OCI-LY3 (cell line): ENCODE measurements at regions not wholly inside any gene's neighbourhood (a gene's known extent, or its start where the extent isn't known, plus 50 kb on each side); places are given as distances from the start of the nearest gene placed in this dataset.

ENCODE experiments used
- H2AFZ ChIP-seq: fragments of 200-600, 300-600 bp; shearing (Covaris generic); 2 replicates; pipeline ENCODE4 v1.6.0; 2014; ENCODE audit warnings: antibody characterized with exemption, low read depth, low read length
- H3K27ac ChIP-seq: fragments of 200-600, 300-600 bp; sonication (generic); 2 replicates; pipeline ENCODE4 v1.5.1; 2014; ENCODE audit warnings: mild to moderate bottlenecking, low read length, moderate library complexity, mixed read lengths
- H3K27me3 ChIP-seq: fragments of 200-600, 300-600 bp; sonication (generic); 2 replicates; pipeline ENCODE4 v1.6.1; 2014; ENCODE audit warnings: low read depth, low read length, mixed read lengths
- H3K36me3 ChIP-seq: fragments of 200-600, 300-600 bp; sonication (generic); replicated peaks from 2 replicates; pipeline ENCODE3; 2014; ENCODE audit warnings: low read depth, low read length, mixed read lengths
- H3K4me1 ChIP-seq: fragments of 300-600, 200-600 bp; sonication (generic); 2 replicates; pipeline ENCODE4 v1.6.1; 2014; ENCODE audit warnings: low read length, mixed read lengths
- H3K4me2 ChIP-seq: fragments of 200-600, 300-600 bp; sonication (generic); 2 replicates; pipeline ENCODE4 v1.6.1; 2014; ENCODE audit warnings: low read length, mixed read lengths
- H3K4me3 ChIP-seq: fragments of 300-600, 200-600 bp; sonication (generic); 2 replicates; pipeline ENCODE4 v1.5.1; 2014; ENCODE audit warnings: antibody characterized with exemption, mild to moderate bottlenecking, low read length, moderate library complexity
- H3K79me2 ChIP-seq: fragments of 300-600, 200-600 bp; shearing (Covaris generic); 2 replicates; pipeline ENCODE4 v1.6.1; 2014; ENCODE audit warnings: mild to moderate bottlenecking, low read length, mixed read lengths
- H3K9ac ChIP-seq: fragments of 300-600, 200-600 bp; shearing (Covaris generic); 2 replicates; pipeline ENCODE4 v1.6.0; 2014; ENCODE audit warnings: mild to moderate bottlenecking, low read length, moderate library complexity
- H3K9me3 ChIP-seq: fragments of 200-600, 300-600 bp; shearing (Covaris generic); 2 replicates; pipeline ENCODE4 v1.6.1; 2014; ENCODE audit warnings: low read length, mixed read lengths; ENCODE audit not compliant: insufficient read depth
- H4K20me1 ChIP-seq: fragments of 200-600, 300-600 bp; sonication (generic); 2 replicates; pipeline ENCODE4 v1.6.1; 2016; ENCODE audit warnings: low read length, mixed read lengths; ENCODE audit not compliant: insufficient read depth
- CTCF ChIP-seq: fragments of 200-600, 300-600 bp; sonication (generic); IDR thresholded peaks from 2 replicates; pipeline ENCODE4 v1.5.1; 2014; ENCODE audit warnings: antibody characterized with exemption, low read length, low read depth
- EZH2phosphoT487 ChIP-seq: fragments of 200-600 bp; shearing (Covaris generic); IDR thresholded peaks from 2 replicates; pipeline ENCODE4 v1.6.1; 2018; ENCODE audit warnings: antibody characterized with exemption, mixed run types, low read depth

DNA sequence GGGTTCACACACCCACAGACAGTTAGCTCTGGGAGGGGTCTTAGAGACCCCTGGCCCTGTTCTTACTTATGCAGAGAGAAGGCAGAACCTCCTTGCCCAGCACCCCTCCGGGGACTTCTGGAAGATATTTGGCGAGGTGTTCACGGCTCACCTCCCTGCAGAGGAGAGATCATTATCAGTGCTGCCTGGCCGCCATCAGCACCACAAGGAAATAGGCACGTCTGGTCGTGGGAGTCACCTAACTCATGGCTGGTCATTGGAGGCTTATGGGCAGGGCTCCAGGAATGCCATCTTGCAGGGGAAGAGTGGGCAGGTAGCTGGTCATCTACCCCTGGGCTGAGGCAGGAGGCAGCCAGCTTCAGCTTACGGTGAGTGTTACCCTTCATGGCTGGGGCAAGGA, 189.4 kb downstream of the RPS24 start:
- no peak overlapping the region for H3K4me2 ChIP-seq
- no peak overlapping the region for H2AFZ ChIP-seq
- H3K4me3 ChIP-seq = no peak overlapping the region
- H3K9me3 ChIP-seq = no peaks in the 10 kb centered on the region
- TF ChIP-seq EZH2phosphoT487 = no peak
- no peak for TF ChIP-seq CTCF
- no peaks in the 10 kb centered on the region for H3K79me2 ChIP-seq
- 0 out of 2 replicates have a peak, but pooled peaks cover under 1% of the 10 kb centered on the region for H3K4me1 ChIP-seq
- no peak overlapping the region for H3K9ac ChIP-seq
- no peaks in the 10 kb centered on the region for H4K20me1 ChIP-seq
- no peaks in the 10 kb centered on the region for H3K27me3 ChIP-seq
- no peak overlapping the region for H3K27ac ChIP-seq
- H3K36me3 ChIP-seq = peaks cover 11% of the 10 kb centered on the region

DNA sequence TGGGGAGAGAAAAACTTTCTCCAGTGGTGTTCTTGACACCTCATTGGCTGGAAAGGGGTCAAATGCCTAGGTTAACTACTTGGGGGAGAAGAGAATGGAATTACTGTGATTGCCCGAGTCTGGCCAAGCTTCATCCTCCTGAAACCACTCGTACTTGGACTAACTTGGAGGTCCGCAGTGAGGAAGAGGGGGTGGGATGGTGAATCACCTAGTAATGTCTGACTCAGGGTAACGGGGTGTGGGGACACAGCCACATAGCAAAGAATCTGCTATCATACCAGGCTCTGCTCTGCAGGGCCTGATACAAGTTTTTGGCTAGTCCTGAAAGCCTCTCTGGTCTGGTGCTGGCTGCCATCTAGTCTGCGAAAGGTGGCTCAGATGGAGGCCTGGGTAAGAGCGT, 190.9 kb downstream of the RPS24 start:
- H3K79me2 ChIP-seq = no peaks in the 10 kb centered on the region
- no peak overlapping the region for H3K4me3 ChIP-seq
- no peak overlapping the region for H3K9ac ChIP-seq
- H3K27me3 ChIP-seq = no peaks in the 10 kb centered on the region
- H3K9me3 ChIP-seq = no peaks in the 10 kb centered on the region
- no peak for TF ChIP-seq EZH2phosphoT487
- TF ChIP-seq CTCF = no peak
- no peaks in the 10 kb centered on the region for H4K20me1 ChIP-seq
- H3K27ac ChIP-seq = no peak overlapping the region
- no peak overlapping the region for H2AFZ ChIP-seq
- H3K4me1 ChIP-seq = no peaks in the 10 kb centered on the region
- no peak overlapping the region for H3K4me2 ChIP-seq
- H3K36me3 ChIP-seq = no peaks in the 10 kb centered on the region

DNA sequence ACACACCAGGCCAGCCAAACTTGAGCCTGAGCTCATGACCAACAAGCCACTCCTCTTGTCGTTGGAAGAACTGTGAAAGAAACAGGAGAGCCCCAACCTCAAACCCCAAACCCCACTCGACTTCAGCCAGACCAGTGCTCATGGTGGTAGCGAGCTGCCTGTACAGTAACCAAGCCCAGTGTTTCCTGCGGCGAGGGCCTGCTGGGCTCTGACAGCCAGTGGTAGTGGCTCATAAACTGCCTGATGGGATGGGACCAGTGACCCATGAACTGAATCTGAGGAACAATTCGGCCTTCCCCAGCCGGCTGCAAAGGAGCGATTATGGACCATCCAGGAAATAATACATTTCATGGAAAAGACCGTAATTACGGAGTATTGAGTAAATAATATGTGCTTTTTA, 191.9 kb downstream of the RPS24 start:
- TF ChIP-seq EZH2phosphoT487 (no peak), CTCF (no peak)
- no peaks in the 10 kb centered on the region for H3K9me3 ChIP-seq

GRCh38 chr10:78229489-78229888, 195.8 kb downstream of the RPS24 start:
- Histone ChIP-seq H3K4me2 (no peak overlapping the region), H3K36me3 (no peaks in the 10 kb centered on the region), H3K27ac (no peak overlapping the region), H3K4me1 (no peaks in the 10 kb centered on the region), H3K9me3 (no peaks in the 10 kb centered on the region), H3K79me2 (no peaks in the 10 kb centered on the region), H2AFZ (no peak overlapping the region), H4K20me1 (no peaks in the 10 kb centered on the region), H3K9ac (no peak overlapping the region), H3K4me3 (no peak overlapping the region), H3K27me3 (no peaks in the 10 kb centered on the region)
- TF ChIP-seq EZH2phosphoT487 (no peak), CTCF (no peak)

More for the DNA sequence above, 191.9 kb downstream of the RPS24 start:
- Histone ChIP-seq H3K4me3 (no peak overlapping the region), H4K20me1 (no peaks in the 10 kb centered on the region), H3K4me2 (no peak overlapping the region), H3K79me2 (no peaks in the 10 kb centered on the region), H2AFZ (no peak overlapping the region), H3K9ac (no peak overlapping the region), H3K4me1 (no peaks in the 10 kb centered on the region), H3K27ac (no peak overlapping the region), H3K27me3 (no peaks in the 10 kb centered on the region), H3K36me3 (no peaks in the 10 kb centered on the region)
